ENCODE measurements at regions not wholly inside any gene's neighbourhood (a gene's known extent, or its start where the extent isn't known, plus 50 kb on each side); places are given as distances from the start of the nearest gene placed in this dataset.

DNA sequence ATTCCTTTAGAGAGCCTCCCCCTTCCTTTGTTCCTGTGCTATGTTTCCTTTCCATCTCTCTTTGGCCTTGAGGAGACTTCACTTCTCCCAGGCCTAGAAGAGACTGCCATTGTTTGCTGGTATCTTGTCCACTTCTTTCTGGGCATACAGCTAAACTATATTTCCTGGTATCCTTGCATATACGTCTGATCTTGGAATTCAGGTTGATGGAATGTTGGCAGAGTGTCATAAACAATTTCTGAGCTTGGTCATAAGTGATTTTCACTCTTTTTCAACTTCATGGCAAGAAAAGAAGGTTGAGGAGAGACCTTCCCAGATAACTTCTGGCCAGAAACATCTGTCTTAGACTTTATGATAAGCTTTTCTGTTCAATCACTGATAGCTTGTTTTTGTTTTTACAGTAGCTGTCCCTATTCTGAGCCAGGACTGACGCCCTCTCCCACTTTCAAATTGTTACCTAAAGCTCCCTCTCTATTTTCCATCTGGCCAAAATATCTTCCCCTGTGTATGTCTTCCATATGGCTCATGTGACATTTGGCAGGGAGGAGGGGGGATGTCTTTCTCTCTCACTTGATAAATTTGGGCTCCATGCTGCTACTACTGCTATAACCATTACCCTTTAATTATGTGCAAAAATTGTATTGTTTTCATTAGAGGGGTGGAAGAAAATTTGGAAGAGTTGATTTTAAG lies 457.0 kb downstream of the ADAMTS20 start:
- Histone ChIP-seq H3K9me3 (no peaks in the 10 kb centered on the region), H3K27ac (no peak overlapping the region), H3K36me3 (ENCODE audit: insufficient read depth in 1 of 2, low read depth in 1 of 2) (no peaks in the 10 kb centered on the region), H3K27me3 (ENCODE audit: insufficient read depth in 3 of 3, low read length in 2 of 3) (no peaks in the 10 kb centered on the region), H3K4me1 (no peaks in the 10 kb centered on the region), H3K4me3 (no peak overlapping the region)
- no peak for DNase-seq
- ATAC-seq = no peak
- TF ChIP-seq CTCF (IDR thresholded peaks at IDR 0.05) = no peak
- intact Hi-C loops (cut with DNase I) = no loop called here
- WGBS, 3 donors = 51 to 68% (median 59%) methylated on average over 2 of the region's 2 CpGs

DNA sequence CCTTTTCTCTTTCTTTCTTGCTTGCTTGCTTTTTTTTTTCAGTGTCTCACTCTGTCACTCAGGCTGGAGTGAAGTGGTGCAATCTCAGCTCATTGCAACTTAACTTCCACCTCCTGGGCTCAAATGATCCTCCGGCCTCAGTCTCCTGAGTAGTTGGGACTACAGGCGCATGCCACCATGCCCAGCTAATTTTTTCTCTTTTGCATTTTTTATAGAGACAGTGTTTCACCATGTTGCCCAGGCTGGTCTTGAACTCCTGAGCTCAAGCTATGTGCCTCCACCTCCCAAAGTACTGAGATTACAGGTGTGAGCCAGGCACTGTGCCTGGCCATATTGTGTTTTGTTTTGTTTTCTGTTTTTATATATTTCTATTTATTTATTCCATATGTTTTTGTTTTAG lies 461.0 kb downstream of the ADAMTS20 start:
- H3K27me3 ChIP-seq (ENCODE audit: insufficient read depth in 3 of 3, low read length in 2 of 3) = no peaks in the 10 kb centered on the region
- H3K4me1 ChIP-seq = no peaks in the 10 kb centered on the region
- 98 to 100% (median 100%) methylated on average over 2 of the region's 2 CpGs for WGBS, 3 donors
- TF ChIP-seq CTCF (IDR thresholded peaks at IDR 0.05) = no peak
- DNase-seq (no peak), ATAC-seq (no peak)
- intact Hi-C loops (cut with DNase I) = no loop called here
- no peak overlapping the region for H3K4me3 ChIP-seq
- no peaks in the 10 kb centered on the region for H3K9me3 ChIP-seq
- H3K36me3 ChIP-seq (ENCODE audit: insufficient read depth in 1 of 2, low read depth in 1 of 2) = no peaks in the 10 kb centered on the region
- H3K27ac ChIP-seq = no peak overlapping the region

GRCh38 chr12:43087195-43088091 lies 464.6 kb downstream of the ADAMTS20 start:
- Histone ChIP-seq H3K27me3 (ENCODE audit: insufficient read depth in 3 of 3, low read length in 2 of 3) (no peaks in the 10 kb centered on the region), H3K4me3 (no peak overlapping the region), H3K27ac (no peak overlapping the region), H3K4me1 (no peaks in the 10 kb centered on the region), H3K9me3 (no peaks in the 10 kb centered on the region), H3K36me3 (ENCODE audit: insufficient read depth in 1 of 2, low read depth in 1 of 2) (no peaks in the 10 kb centered on the region)
- WGBS, 3 donors = 81 to 88% (median 85%) methylated on average over 3 of the region's 3 CpGs
- TF ChIP-seq CTCF (IDR thresholded peaks at IDR 0.05) = no peak
- intact Hi-C loops (cut with DNase I) = no loop called here
- ATAC-seq = no peak
- no peak for DNase-seq

- DNase-seq (no peak), ATAC-seq (no peak)
- Histone ChIP-seq H3K27ac (no peak overlapping the region), H3K27me3 (ENCODE audit: insufficient read depth in 3 of 3, low read length in 2 of 3) (no peaks in the 10 kb centered on the region), H3K9me3 (no peaks in the 10 kb centered on the region), H3K4me1 (no peaks in the 10 kb centered on the region), H3K36me3 (ENCODE audit: insufficient read depth in 1 of 2, low read depth in 1 of 2) (no peaks in the 10 kb centered on the region), H3K4me3 (no peak overlapping the region)
- TF ChIP-seq CTCF (IDR thresholded peaks at IDR 0.05) = no peak
- intact Hi-C loops (cut with DNase I) = no loop called here
Measured at GRCh38 chr12:43079476-43079875, 472.5 kb downstream of the ADAMTS20 start.
